Dermis microvascular lymphatic vessel endothelial cell (primary cell): ENCODE measurements at regions not wholly inside any gene's neighbourhood (a gene's known extent, or its start where the extent isn't known, plus 50 kb on each side); places are given as distances from the start of the nearest gene placed in this dataset.
"Not testable (repeated sequence)": the region's sequence is repeated elsewhere in the genome, so short reads cannot be mapped to it uniquely, and the experiment has no call there.

Experiments used
- DNase-seq, 2 donors: peaks; one replicate each; pipeline versions ENCODE4 v3.0.0 to v3.0.0-alpha.2; 2010; ENCODE audit warnings: low read depth in 2 of 2

- no peak for DNase-seq
These were observed 155.3 kb upstream of the ZNF217 start for GRCh38 chr20:53748821-53749421.

- DNase-seq, result no peak
These were observed 154.5 kb upstream of the ZNF217 start for GRCh38 chr20:53748176-53748575.

DNA sequence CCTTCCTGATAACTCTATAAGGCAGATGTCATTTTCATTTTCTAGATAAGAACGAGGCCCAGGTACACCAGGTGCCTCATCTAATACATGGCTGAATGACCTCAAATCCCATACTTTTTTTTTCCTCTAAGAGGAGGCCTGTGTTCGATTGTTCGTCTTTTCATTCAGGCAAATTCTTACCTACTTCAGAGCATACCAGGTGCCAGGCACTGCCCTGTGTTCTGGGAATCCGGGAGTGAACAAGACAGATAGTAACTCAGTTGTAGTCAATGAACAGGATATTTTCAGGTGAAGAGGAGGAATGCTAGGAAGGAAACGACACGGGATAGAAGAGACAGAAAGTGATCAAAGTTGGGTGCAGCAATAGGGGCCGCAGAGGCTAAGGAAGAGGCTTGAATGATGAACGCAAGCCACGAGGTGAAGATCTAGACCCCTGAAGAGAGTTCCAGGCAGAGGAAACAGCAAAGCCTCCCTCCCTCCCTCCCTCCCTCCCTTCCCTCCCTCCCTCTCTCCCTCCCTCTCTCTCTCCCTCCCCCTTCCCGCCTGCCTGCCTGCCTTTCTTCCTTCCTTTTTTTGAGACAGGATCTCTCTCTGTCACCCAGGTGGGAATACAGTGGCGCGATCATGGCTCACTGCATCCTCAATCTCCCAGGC is 150.1 kb upstream of the ZNF217 start:
- no peak for DNase-seq

DNA sequence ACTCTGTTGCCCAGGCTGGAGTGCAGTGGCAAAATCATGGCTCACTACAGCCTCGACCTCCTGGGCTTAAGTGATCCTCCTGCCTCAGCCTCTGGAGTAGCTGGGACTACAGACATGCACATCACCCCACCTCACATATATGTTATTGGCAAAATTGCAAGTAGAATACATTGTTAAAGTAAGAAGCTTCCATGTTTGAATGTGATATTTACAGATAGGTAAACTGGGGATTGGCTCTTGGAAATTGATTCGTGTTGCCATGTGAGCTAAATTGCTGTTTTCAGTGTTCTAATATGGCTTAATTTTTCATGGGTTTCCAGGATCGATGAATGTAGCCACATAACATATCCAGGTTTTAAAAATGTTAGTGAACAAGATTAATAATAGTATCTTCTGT is 149.0 kb upstream of the ZNF217 start:
- no peak for DNase-seq

GRCh38 chr20:53741726-53742028 is 148.0 kb upstream of the ZNF217 start:
- no peak for DNase-seq

- DNase-seq, result no peak
These were observed 146.5 kb upstream of the ZNF217 start for GRCh38 chr20:53739799-53740785.

- DNase-seq, result no peak
These were observed 145.5 kb upstream of the ZNF217 start for GRCh38 chr20:53738945-53739798.

- no peak for DNase-seq
These were observed 144.7 kb upstream of the ZNF217 start for GRCh38 chr20:53738039-53738944.

- peak in 1 of 2 donors; percentile 11 for DNase-seq
These were observed 143.9 kb upstream of the ZNF217 start for GRCh38 chr20:53737396-53738038.

DNA sequence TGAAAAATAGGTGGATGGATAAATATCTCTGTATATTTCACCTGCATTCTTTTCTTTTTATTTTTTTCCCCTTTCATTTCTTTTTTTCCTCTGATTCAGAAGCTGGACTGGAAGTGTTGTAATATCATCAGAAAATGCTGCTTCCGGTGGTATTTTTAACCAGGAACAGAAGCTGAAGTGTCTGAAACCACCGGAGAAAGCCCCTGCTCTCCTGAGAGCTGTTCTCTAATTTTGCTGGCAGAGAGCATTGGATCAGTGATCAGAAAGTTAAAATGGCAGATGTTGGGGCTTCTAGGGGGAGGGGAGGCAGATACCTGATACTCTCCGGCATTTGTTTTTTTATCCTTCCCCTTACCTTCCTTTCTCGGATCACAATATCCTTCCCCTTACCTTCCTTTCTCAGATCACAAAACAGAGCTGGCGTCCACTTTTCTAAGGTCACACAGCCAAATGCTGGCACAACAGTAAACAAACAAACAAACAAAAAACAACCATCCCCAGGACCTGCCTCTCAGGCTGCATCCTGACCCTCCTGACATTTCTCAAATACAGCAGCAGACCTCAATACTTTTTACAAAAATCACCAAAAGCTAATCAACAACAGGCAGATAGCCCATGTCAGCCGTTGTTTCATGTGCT is 143.2 kb upstream of the ZNF217 start:
- DNase-seq, result peak; percentile 58 to 65

- DNase-seq, result no peak
These were observed 142.6 kb upstream of the ZNF217 start for GRCh38 chr20:53736122-53736756.

DNA sequence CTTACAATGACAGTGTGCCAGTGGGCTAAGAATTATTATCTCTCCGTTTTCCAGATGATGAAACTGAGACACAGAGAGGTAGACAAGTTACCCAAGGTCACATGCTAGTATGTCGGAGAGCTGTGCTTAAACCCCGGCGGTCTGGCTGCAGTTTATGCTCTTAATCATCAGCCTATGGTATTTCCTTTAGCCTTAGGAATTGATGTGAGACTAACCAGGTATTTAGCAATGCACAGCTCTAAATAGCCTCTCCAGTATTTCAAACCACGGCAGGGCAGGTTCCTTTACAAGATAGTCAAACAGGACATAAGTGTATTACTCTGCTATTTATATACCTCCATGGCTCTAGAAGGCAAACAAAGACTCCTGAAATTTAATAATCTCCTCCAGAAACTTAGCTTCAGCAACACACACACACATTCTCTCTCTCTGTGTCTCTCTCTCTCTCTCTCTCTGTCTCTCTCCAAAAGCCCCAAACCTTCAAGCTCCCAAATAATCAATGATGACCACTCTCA is 142.0 kb upstream of the ZNF217 start:
- peak in 1 of 2 donors; percentile 74 for DNase-seq

GRCh38 chr20:53734006-53734688 is 140.5 kb upstream of the ZNF217 start:
- no peak for DNase-seq

DNA sequence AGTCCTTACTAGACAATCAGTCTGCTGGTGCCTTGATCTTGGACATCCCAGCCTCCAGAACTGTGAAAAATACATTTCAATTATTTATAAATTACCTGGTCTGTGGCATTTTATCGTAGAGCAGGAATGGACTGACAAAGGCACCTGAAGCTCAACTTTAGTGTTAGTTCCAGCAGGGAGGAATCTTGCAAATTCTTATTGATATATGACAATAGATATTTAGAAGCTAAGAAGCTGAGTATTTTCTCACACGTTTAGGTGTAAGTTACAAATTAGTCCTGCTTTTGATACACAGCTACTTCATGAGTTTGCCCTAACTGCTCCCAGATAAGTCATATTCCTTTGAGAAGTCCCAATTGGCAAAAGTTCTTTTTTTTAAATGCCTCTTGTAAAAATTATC is 138.0 kb upstream of the ZNF217 start:
- DNase-seq, result no peak

- DNase-seq, result no peak
These were observed 134.7 kb upstream of the ZNF217 start for GRCh38 chr20:53728359-53728758.

GRCh38 chr20:53727239-53727638 is 133.6 kb upstream of the ZNF217 start:
- not testable (repeated sequence) for DNase-seq

DNA sequence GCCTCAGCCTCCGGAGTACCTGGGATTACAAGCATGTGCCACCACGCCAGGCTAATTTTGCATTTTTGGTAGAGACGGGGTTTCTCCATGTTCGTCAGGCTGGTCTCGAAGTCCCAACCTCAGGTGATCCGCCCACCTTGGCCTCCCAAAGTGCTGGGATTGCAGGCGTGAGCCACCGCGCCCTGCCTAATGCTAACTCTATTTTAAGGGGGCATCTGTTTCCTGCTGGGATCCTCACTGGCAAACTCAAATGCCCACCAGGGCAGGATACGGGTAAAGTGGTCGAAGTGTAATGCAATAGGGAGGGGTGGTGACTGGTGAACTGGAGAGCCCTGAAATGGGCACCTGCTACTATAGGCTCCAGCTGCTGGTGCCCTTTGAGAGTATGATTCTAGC is 131.9 kb upstream of the ZNF217 start:
- DNase-seq, result no peak

GRCh38 chr20:53723621-53724020 is 130.0 kb upstream of the ZNF217 start:
- DNase-seq, result peak; percentile 70 to 87
